Muscle of leg (tissue), 3 donors: ENCODE measurements at regions not wholly inside any gene's neighbourhood (a gene's known extent, or its start where the extent isn't known, plus 50 kb on each side); places are given as distances from the start of the nearest gene placed in this dataset.

Experiments
- DNase-seq: peaks from one replicate; pipeline ENCODE4 v3.0.0; 2013
- H3K27ac ChIP-seq: one replicate; pipeline ENCODE4 v1.5.1; 2013; ENCODE audit warnings: mild to moderate bottlenecking, low read length, control low read depth
- H3K27me3 ChIP-seq: one replicate; pipeline ENCODE4 v1.6.1; 2013; ENCODE audit warnings: low read length; ENCODE audit not compliant: control insufficient read depth, insufficient read depth
- H3K36me3 ChIP-seq: one replicate; pipeline ENCODE4 v1.6.1; 2013; ENCODE audit warnings: low read length; ENCODE audit not compliant: control insufficient read depth, insufficient read depth
- H3K4me1 ChIP-seq: one replicate; pipeline ENCODE4 v1.6.1; 2013; ENCODE audit warnings: low read length; ENCODE audit not compliant: control insufficient read depth, insufficient read depth
- H3K4me3 ChIP-seq: one replicate; pipeline ENCODE4 v1.5.1; 2013; ENCODE audit warnings: low read length, control low read depth
- H3K9me3 ChIP-seq: replicated peaks from 2 replicates; pipeline ENCODE4 v1.6.1; 2013; ENCODE audit warnings: low read depth, low read length; ENCODE audit not compliant: control insufficient read depth
- WGBS: methylation state at CpG from one replicate; pipeline ENCODE4 v1.1.5; 2013; ENCODE audit warnings: missing lambda C conversion rate; ENCODE audit not compliant: insufficient coverage; 5-methylcytosine and 5-hydroxymethylcytosine counted together

GRCh38 chr2:184338771-184339170 is 259.6 kb upstream of the ZNF804A start:
- H3K27ac ChIP-seq: no peak overlapping the region
- no peaks in the 10 kb centered on the region for H3K27me3 ChIP-seq
- H3K4me3 ChIP-seq: no peak overlapping the region
- H3K4me1 ChIP-seq: no peaks in the 10 kb centered on the region
- no peaks in the 10 kb centered on the region for H3K9me3 ChIP-seq
- no peaks in the 10 kb centered on the region for H3K36me3 ChIP-seq
- no CpG with 5 or more reads among the region's 3 CpGs for WGBS
- DNase-seq: no peak

GRCh38 chr2:184339966-184340365 is 258.4 kb upstream of the ZNF804A start:
- no peaks in the 10 kb centered on the region for H3K27me3 ChIP-seq
- DNase-seq: no peak
- H3K4me3 ChIP-seq: no peak overlapping the region
- H3K9me3 ChIP-seq: no peaks in the 10 kb centered on the region
- WGBS: no CpG with 5 or more reads among the region's 1 CpG
- no peak overlapping the region for H3K27ac ChIP-seq
- no peaks in the 10 kb centered on the region for H3K36me3 ChIP-seq
- H3K4me1 ChIP-seq: no peaks in the 10 kb centered on the region

GRCh38 chr2:184346338-184346862 is 251.9 kb upstream of the ZNF804A start:
- Histone ChIP-seq H3K9me3 (no peaks in the 10 kb centered on the region), H3K4me1 (no peaks in the 10 kb centered on the region), H3K27me3 (no peaks in the 10 kb centered on the region), H3K4me3 (no peak overlapping the region), H3K27ac (no peak overlapping the region), H3K36me3 (no peaks in the 10 kb centered on the region)
- whole genome bisulfite sequencing: no CpG with 5 or more reads among the region's 2 CpGs
- DNase-seq: no peak

- Histone ChIP-seq H3K36me3 (no peaks in the 10 kb centered on the region), H3K4me3 (no peak overlapping the region), H3K27me3 (no peaks in the 10 kb centered on the region), H3K9me3 (no peaks in the 10 kb centered on the region), H3K27ac (no peak overlapping the region), H3K4me1 (no peaks in the 10 kb centered on the region)
- no peak for DNase-seq
- WGBS: no CpG with 5 or more reads among the region's 1 CpG
Observed at GRCh38 chr2:184351126-184351525, 247.2 kb upstream of the ZNF804A start.

- no peaks in the 10 kb centered on the region for H3K36me3 ChIP-seq
- 67% methylated on average over 3 of the region's 3 CpGs for whole genome bisulfite sequencing
Observed at GRCh38 chr2:184357033-184357432, 241.3 kb upstream of the ZNF804A start.

GRCh38 chr2:184359379-184359778 is 238.9 kb upstream of the ZNF804A start:
- no peak overlapping the region for H3K4me3 ChIP-seq
- DNase-seq: no peak
- H3K36me3 ChIP-seq: no peaks in the 10 kb centered on the region
- H3K4me1 ChIP-seq: no peaks in the 10 kb centered on the region
- H3K9me3 ChIP-seq: no peaks in the 10 kb centered on the region
- H3K27ac ChIP-seq: no peak overlapping the region
- no peaks in the 10 kb centered on the region for H3K27me3 ChIP-seq
- WGBS: no CpG with 5 or more reads among the region's 2 CpGs

More at GRCh38 chr2:184357033-184357432, 241.3 kb upstream of the ZNF804A start:
- DNase-seq: no peak
- Histone ChIP-seq H3K9me3 (no peaks in the 10 kb centered on the region), H3K27me3 (no peaks in the 10 kb centered on the region), H3K4me3 (no peak overlapping the region), H3K27ac (no peak overlapping the region), H3K4me1 (no peaks in the 10 kb centered on the region)

GRCh38 chr2:184363213-184363612 is 235.1 kb upstream of the ZNF804A start:
- no peaks in the 10 kb centered on the region for H3K27me3 ChIP-seq
- H3K9me3 ChIP-seq: no peaks in the 10 kb centered on the region
- H3K36me3 ChIP-seq: no peaks in the 10 kb centered on the region
- H3K4me1 ChIP-seq: no peaks in the 10 kb centered on the region
- no peak overlapping the region for H3K4me3 ChIP-seq
- DNase-seq: no peak
- H3K27ac ChIP-seq: no peak overlapping the region
- 45% methylated on average over 2 of the region's 5 CpGs for WGBS

- Histone ChIP-seq H3K27me3 (no peaks in the 10 kb centered on the region), H3K27ac (no peak overlapping the region), H3K36me3 (no peaks in the 10 kb centered on the region), H3K4me3 (no peak overlapping the region), H3K4me1 (no peaks in the 10 kb centered on the region), H3K9me3 (no peaks in the 10 kb centered on the region)
- no peak for DNase-seq
- no CpG with 5 or more reads among the region's 4 CpGs for WGBS
Observed at GRCh38 chr2:184367211-184367610, 231.1 kb upstream of the ZNF804A start.

- H3K4me1 ChIP-seq: no peaks in the 10 kb centered on the region
- H3K4me3 ChIP-seq: no peak overlapping the region
- no peaks in the 10 kb centered on the region for H3K36me3 ChIP-seq
- no peak overlapping the region for H3K27ac ChIP-seq
- WGBS: 74% methylated on average over 4 of the region's 5 CpGs
- H3K9me3 ChIP-seq: no peaks in the 10 kb centered on the region
- H3K27me3 ChIP-seq: no peaks in the 10 kb centered on the region
- no peak for DNase-seq
Observed at GRCh38 chr2:184369307-184369706, 229.0 kb upstream of the ZNF804A start.

- H3K4me1 ChIP-seq: no peaks in the 10 kb centered on the region
- H3K27ac ChIP-seq: no peak overlapping the region
- no peaks in the 10 kb centered on the region for H3K9me3 ChIP-seq
- no peak for DNase-seq
- no peaks in the 10 kb centered on the region for H3K27me3 ChIP-seq
- H3K4me3 ChIP-seq: no peak overlapping the region
- H3K36me3 ChIP-seq: no peaks in the 10 kb centered on the region
Observed at GRCh38 chr2:184370954-184371353, 227.4 kb upstream of the ZNF804A start.

GRCh38 chr2:184371641-184372040 is 226.7 kb upstream of the ZNF804A start:
- H3K4me3 ChIP-seq: no peak overlapping the region
- no peaks in the 10 kb centered on the region for H3K9me3 ChIP-seq
- no peaks in the 10 kb centered on the region for H3K36me3 ChIP-seq
- no peaks in the 10 kb centered on the region for H3K27me3 ChIP-seq
- no peak overlapping the region for H3K27ac ChIP-seq
- no CpG with 5 or more reads among the region's 1 CpG for WGBS
- H3K4me1 ChIP-seq: no peaks in the 10 kb centered on the region
- DNase-seq: no peak
